Nephron (organoid): ENCODE measurements at regions not wholly inside any gene's neighbourhood (a gene's known extent, or its start where the extent isn't known, plus 50 kb on each side); places are given as distances from the start of the nearest gene placed in this dataset.

Experiments
- H3K27ac Mint-ChIP-seq, 3 experiments: 2 replicates each; pipeline ENCODE4 v1.8.0; 2020; ENCODE audit warnings: mixed read lengths in 3 of 3, mild to moderate bottlenecking in 2 of 3, moderate library complexity in 1 of 3
- H3K27me3 Mint-ChIP-seq: 2 replicates; pipeline ENCODE4 v1.8.0; 2021; ENCODE audit warnings: low read depth, mild to moderate bottlenecking, moderate library complexity, mixed read lengths
- H3K36me3 Mint-ChIP-seq: 2 replicates; pipeline ENCODE4 v1.8.0; 2020; ENCODE audit warnings: low read depth, mixed read lengths
- H3K4me1 Mint-ChIP-seq: 2 replicates; pipeline ENCODE4 v1.8.0; 2020; ENCODE audit warnings: mixed read lengths
- H3K4me3 Mint-ChIP-seq, 3 experiments: 2 replicates each; pipeline ENCODE4 v1.8.0; 2020; ENCODE audit warnings: mild to moderate bottlenecking in 3 of 3, mixed read lengths in 3 of 3, moderate library complexity in 2 of 3
- H3K9me3 Mint-ChIP-seq: 2 replicates; pipeline ENCODE4 v1.8.0; 2020; ENCODE audit warnings: mixed read lengths
- TF ChIP-seq, protein P1 (sequence below), 3 experiments: fragments of 200-600 bp; sonication (generic); IDR thresholded peaks; one replicate each; pipeline ENCODE4 v1.5.0; 2021; ENCODE audit warnings: antibody characterized with exemption in 3 of 3; ENCODE audit not compliant: unreplicated experiment in 3 of 3

DNA sequence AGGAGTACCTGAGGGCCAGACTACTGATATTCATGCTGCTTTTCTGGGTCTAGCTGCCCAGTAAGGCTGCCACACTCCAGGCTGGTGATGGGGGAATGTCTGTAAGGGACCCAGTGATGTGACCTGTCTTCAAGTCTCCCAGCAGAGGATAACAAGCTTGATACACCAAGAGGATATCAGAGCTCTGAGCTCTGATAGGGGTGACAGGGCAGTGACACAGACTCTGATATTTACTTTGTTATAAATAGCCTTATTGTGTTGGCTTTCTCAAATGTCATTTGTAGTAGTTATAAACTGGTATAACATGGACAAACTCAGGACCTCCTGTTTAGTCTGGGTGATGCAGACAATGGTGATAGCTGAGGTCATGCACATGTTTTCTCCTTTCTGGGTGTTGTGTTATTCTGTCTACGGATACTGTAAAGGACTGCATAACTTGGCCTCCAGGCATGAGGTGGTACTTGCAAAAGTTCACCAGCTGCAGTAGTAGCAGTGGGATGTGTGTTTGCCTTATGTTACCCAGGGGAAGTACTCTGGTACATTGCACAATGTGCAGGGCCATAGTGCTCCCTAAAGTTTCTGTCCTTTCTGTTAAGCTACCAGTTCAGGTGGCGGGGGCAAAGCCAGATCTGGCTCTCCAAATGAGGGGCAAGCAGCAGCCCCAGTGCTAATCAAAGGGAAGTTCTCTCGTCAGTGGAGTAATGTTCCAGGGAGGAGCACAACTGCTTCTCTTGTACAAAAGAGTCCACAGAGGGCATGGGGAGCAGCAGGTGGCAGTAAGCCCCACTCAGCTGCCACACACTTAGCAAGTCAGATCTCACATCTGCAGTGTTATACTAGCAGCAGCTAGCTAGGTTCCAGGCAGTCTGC, 812.2 kb downstream of the JRKL start:
- H3K27ac Mint-ChIP-seq: peak overlapping the region; percentile 17 to 53 (median 44)
- peaks cover 28% of the 10 kb centered on the region for H3K4me1 Mint-ChIP-seq
- peaks cover 9% of the 10 kb centered on the region for H3K9me3 Mint-ChIP-seq
- no peak overlapping the region for H3K4me3 Mint-ChIP-seq
- TF ChIP-seq, protein P1, sequence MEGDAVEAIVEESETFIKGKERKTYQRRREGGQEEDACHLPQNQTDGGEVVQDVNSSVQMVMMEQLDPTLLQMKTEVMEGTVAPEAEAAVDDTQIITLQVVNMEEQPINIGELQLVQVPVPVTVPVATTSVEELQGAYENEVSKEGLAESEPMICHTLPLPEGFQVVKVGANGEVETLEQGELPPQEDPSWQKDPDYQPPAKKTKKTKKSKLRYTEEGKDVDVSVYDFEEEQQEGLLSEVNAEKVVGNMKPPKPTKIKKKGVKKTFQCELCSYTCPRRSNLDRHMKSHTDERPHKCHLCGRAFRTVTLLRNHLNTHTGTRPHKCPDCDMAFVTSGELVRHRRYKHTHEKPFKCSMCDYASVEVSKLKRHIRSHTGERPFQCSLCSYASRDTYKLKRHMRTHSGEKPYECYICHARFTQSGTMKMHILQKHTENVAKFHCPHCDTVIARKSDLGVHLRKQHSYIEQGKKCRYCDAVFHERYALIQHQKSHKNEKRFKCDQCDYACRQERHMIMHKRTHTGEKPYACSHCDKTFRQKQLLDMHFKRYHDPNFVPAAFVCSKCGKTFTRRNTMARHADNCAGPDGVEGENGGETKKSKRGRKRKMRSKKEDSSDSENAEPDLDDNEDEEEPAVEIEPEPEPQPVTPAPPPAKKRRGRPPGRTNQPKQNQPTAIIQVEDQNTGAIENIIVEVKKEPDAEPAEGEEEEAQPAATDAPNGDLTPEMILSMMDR (IDR thresholded peaks at IDR 0.05; ENCODE audit: unreplicated experiment in 3 of 3): no peak
- no peaks in the 10 kb centered on the region for H3K27me3 Mint-ChIP-seq
- H3K36me3 Mint-ChIP-seq: no peaks in the 10 kb centered on the region

DNA sequence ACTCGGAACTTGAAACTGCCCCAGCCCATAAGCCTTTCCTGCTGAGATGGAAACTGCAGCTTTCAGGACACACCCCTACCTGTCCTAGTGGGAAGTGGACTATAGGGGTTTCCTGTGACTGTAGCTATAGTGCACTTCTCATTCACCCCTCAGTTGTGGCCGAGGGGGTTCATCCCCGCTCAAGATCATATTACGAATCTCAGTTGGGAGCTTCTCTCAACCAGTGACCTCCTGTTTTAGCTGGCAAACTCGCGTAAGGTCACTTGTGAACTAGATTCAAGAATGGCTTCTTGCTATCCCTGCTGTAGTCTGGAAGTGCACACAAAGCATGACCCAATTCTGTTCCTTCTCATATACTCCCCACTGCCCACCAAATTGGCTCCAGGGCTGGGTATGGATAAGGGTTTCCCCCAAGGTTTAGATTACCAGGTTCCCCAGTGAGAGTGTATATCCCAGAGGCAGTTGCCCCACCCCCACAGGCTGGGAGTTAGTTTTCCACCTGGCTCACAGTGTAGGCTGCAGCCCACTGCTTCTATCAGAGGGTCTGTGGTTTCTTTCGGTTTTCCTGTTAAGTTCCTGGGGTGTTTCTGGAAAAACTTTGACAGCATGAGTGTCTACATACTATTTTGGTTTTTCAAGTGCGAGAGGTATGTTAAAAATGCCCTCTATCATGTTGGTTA, 812.9 kb downstream of the JRKL start:
- H3K36me3 Mint-ChIP-seq: no peaks in the 10 kb centered on the region
- no peaks in the 10 kb centered on the region for H3K27me3 Mint-ChIP-seq
- peak overlapping the region; percentile 17 to 53 (median 44) for H3K27ac Mint-ChIP-seq
- TF ChIP-seq, protein P1 (IDR thresholded peaks at IDR 0.05; ENCODE audit: unreplicated experiment in 3 of 3): no peak
- H3K4me3 Mint-ChIP-seq: no peak overlapping the region
- peaks cover 2% of the 10 kb centered on the region for H3K9me3 Mint-ChIP-seq
- peaks cover 28% of the 10 kb centered on the region for H3K4me1 Mint-ChIP-seq

DNA sequence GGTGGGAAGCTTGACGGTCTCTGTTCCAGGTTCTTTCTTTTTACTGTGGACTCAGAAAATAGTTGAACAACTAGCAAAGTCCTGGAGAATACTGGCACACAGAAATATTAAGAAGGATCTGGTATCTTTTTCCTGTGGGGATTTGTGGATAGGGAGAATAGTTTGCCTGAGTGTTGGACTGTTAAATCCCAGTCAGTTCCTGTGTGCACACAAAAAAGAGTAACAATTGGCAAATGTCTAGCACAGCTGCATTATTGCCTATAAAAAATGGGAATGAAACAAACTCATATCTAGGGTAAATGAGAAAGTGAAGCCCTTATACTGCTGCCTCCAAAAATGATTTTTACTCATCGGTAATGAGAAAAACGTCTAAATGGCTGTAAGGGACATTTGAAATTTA, 828.2 kb downstream of the JRKL start:
- TF ChIP-seq, protein P1 (IDR thresholded peaks at IDR 0.05; ENCODE audit: unreplicated experiment in 3 of 3): no peak
- Mint-ChIP-seq H3K4me3 (no peak overlapping the region), H3K9me3 (no peaks in the 10 kb centered on the region), H3K27me3 (no peaks in the 10 kb centered on the region), H3K36me3 (no peaks in the 10 kb centered on the region), H3K4me1 (no peaks in the 10 kb centered on the region), H3K27ac (no peak overlapping the region)

DNA sequence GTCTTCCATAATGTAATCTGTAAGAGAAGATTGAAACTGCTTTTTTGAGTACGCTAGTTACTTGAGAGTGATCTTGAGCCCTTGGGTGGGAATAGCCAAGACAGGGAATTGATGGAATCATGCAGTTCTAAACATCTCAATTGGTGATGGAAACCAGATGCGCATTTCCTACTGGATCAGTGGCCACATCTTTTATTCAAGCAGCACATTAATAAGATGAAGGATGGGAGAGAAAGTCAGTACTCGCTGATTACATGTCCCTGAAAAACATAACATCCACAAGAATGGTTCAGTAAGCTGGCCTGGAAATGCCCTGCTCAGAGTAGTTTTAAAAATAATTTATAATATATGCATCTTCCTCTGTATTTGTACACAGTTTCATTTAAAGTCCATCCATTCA, 833.8 kb downstream of the JRKL start:
- no peaks in the 10 kb centered on the region for H3K27me3 Mint-ChIP-seq
- TF ChIP-seq, protein P1 (IDR thresholded peaks at IDR 0.05; ENCODE audit: unreplicated experiment in 3 of 3): no peak
- H3K4me3 Mint-ChIP-seq: no peak overlapping the region
- H3K4me1 Mint-ChIP-seq: no peaks in the 10 kb centered on the region
- no peaks in the 10 kb centered on the region for H3K36me3 Mint-ChIP-seq
- no peak overlapping the region for H3K27ac Mint-ChIP-seq
- no peaks in the 10 kb centered on the region for H3K9me3 Mint-ChIP-seq

DNA sequence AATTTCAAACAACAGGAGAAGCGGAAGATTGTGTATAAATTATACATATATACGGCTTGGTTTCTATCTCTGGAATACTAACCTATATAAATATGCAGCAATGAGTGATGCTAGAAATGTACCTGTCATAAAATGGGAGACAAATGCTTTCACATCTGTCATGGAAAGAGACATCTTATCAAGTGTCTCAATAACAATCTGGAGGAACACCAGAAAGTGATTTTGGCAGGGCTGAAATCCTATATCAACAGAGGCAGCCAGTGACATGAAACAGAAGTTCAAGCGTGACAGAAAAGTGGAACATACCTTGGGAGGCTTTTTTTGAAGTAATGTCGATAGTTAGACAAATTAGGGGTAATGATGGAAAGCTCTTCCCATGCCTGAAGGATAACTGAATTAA, 834.6 kb downstream of the JRKL start:
- Mint-ChIP-seq H3K36me3 (no peaks in the 10 kb centered on the region), H3K4me3 (no peak overlapping the region), H3K9me3 (no peaks in the 10 kb centered on the region), H3K4me1 (no peaks in the 10 kb centered on the region), H3K27ac (no peak overlapping the region), H3K27me3 (no peaks in the 10 kb centered on the region)
- TF ChIP-seq, protein P1 (IDR thresholded peaks at IDR 0.05; ENCODE audit: unreplicated experiment in 3 of 3): no peak
